H1 (cell line): ENCODE measurements at regions not wholly inside any gene's neighbourhood (a gene's known extent, or its start where the extent isn't known, plus 50 kb on each side); places are given as distances from the start of the nearest gene placed in this dataset.

Source experiments
- CTCF ChIA-PET: fragments of 300-600 bp; sonication (Branson Sonifier 250); formaldehyde crosslinking; loops from one replicate; lab custom pipeline; 2021; ENCODE audit not compliant: partially characterized antibody; lab: Charles Lee
- POLR2A ChIA-PET: fragments of 300-600 bp; sonication (Branson Sonifier 250); formaldehyde crosslinking; loops from one replicate; lab custom pipeline; 2021; ENCODE audit warnings: inconsistent platforms; ENCODE audit not compliant: partially characterized antibody; lab: Charles Lee
- DNase-seq, 2 experiments: peaks; one replicate each; pipeline versions ENCODE4 v3.0.0 to v3.0.0-alpha.2; 2010 to 2022; ENCODE audit warnings: low spot score in 2 of 2, low read depth in 1 of 2, mixed read lengths in 1 of 2
- FAIRE-seq: peaks from 2 replicates; lab custom pipeline; 2011; peaks lifted over from hg19 to GRCh38; lab: Jason Lieb, UNC
- H2AFZ ChIP-seq: 2 replicates; pipeline ENCODE4 v1.8.1; 2012; ENCODE audit warnings: low read length, inconsistent platforms
- H2AK5ac ChIP-seq: 2 replicates; pipeline ENCODE4 v1.6.1; 2013; ENCODE audit warnings: low read depth, low read length
- H2BK120ac ChIP-seq: replicated peaks from 2 replicates; pipeline ENCODE3; 2013; ENCODE audit warnings: low read depth, low read length, inconsistent platforms
- H2BK12ac ChIP-seq: 2 replicates; pipeline ENCODE4 v1.6.1; 2013; ENCODE audit warnings: low read depth, low read length
- H2BK15ac ChIP-seq: 2 replicates; pipeline ENCODE4 v1.6.1; 2013; ENCODE audit warnings: low read length
- H2BK20ac ChIP-seq: 2 replicates; pipeline ENCODE4 v1.6.1; 2013; ENCODE audit warnings: low read length
- H2BK5ac ChIP-seq: 2 replicates; pipeline ENCODE4 v1.6.1; 2013; ENCODE audit warnings: low read depth, low read length
- H3K14ac ChIP-seq: 2 replicates; pipeline ENCODE4 v1.6.1; 2013; ENCODE audit warnings: inconsistent platforms; ENCODE audit not compliant: insufficient read length
- H3K18ac ChIP-seq: 2 replicates; pipeline ENCODE4 v1.6.1; 2013; ENCODE audit warnings: low read length; ENCODE audit errors: extremely low read depth
- H3K23ac ChIP-seq: 2 replicates; pipeline ENCODE4 v1.6.1; 2013; ENCODE audit warnings: inconsistent platforms; ENCODE audit not compliant: insufficient read length
- H3K23me2 ChIP-seq: 2 replicates; pipeline ENCODE4 v1.6.1; 2013; ENCODE audit warnings: low read depth, low read length
- H3K27ac ChIP-seq: 2 replicates; pipeline ENCODE4 v1.6.1; 2011; ENCODE audit warnings: low read depth, low read length, inconsistent platforms
- H3K27me3 ChIP-seq, 4 experiments: replicated peaks in 1 of 4; 1 replicate in 1 of 4; 2 replicates in 3 of 4; pipeline versions ENCODE4 v1.6.1 to v1.8.1; 2011 to 2013; ENCODE audit warnings: low read length in 3 of 4, mild to moderate bottlenecking in 3 of 4, inconsistent platforms in 2 of 4, mixed read lengths in 2 of 4, moderate library complexity in 1 of 4; ENCODE audit not compliant: control insufficient read depth in 3 of 4, insufficient read depth in 3 of 4; ENCODE audit errors: extremely low read depth in 1 of 4
- H3K36me3 ChIP-seq, 4 experiments: 2 replicates each; pipeline versions ENCODE4 v1.6.1 to v1.8.1; 2011 to 2013; ENCODE audit warnings: mild to moderate bottlenecking in 4 of 4, low read length in 3 of 4, moderate library complexity in 2 of 4, control low read depth in 1 of 4, inconsistent platforms in 1 of 4; ENCODE audit not compliant: insufficient read depth in 4 of 4, control insufficient read depth in 2 of 4
- H3K4ac ChIP-seq: replicated peaks from 2 replicates; pipeline ENCODE3; 2013; ENCODE audit warnings: low read length, low read depth, mixed read lengths, inconsistent platforms; ENCODE audit not compliant: insufficient read length
- H3K4me1 ChIP-seq, 4 experiments: replicated peaks in 1 of 4; 1 replicate in 1 of 4; 2 replicates in 3 of 4; pipeline versions ENCODE4 v1.6.1 to v1.8.1; 2011 to 2013; ENCODE audit warnings: low read length in 3 of 4, inconsistent platforms in 2 of 4, mixed read lengths in 1 of 4; ENCODE audit not compliant: insufficient read depth in 4 of 4, control insufficient read depth in 3 of 4
- H3K4me2 ChIP-seq, 2 experiments: 2 replicates each; pipeline versions ENCODE4 v1.6.1 to v1.8.1; 2011 to 2013; ENCODE audit warnings: low read depth in 2 of 2, low read length in 2 of 2, control low read depth in 1 of 2, inconsistent platforms in 1 of 2, mild to moderate bottlenecking in 1 of 2; ENCODE audit not compliant: insufficient read depth in 1 of 2
- H3K4me3 ChIP-seq, 4 experiments: fragments of 200-600, 300-600 bp in 1 of 4; sonication (generic), shearing (Covaris generic), sonication (Bioruptor Twin) in 1 of 4; 2 replicates each; pipeline versions ENCODE4 v1.5.1 to v1.8.1; 2011 to 2016; ENCODE audit warnings: low read length in 4 of 4, low read depth in 3 of 4, control low read depth in 2 of 4, inconsistent platforms in 2 of 4, mild to moderate bottlenecking in 2 of 4, mixed read lengths in 1 of 4, moderate library complexity in 1 of 4; ENCODE audit not compliant: insufficient read depth in 2 of 4; ENCODE audit errors: extremely low read depth in 1 of 4
- H3K56ac ChIP-seq: replicated peaks from 2 replicates; pipeline ENCODE3; 2013; ENCODE audit warnings: low read depth, mild to moderate bottlenecking, mixed read lengths, low read length, inconsistent platforms; ENCODE audit not compliant: insufficient read length
- H3K79me1 ChIP-seq: 2 replicates; pipeline ENCODE4 v1.6.1; 2013; ENCODE audit warnings: low read depth, low read length, control low read depth
- H3K79me2 ChIP-seq, 2 experiments: 2 replicates each; pipeline versions ENCODE4 v1.6.1 to v1.8.1; 2012 to 2013; ENCODE audit warnings: low read length in 2 of 2, mild to moderate bottlenecking in 2 of 2, inconsistent platforms in 1 of 2; ENCODE audit not compliant: insufficient read depth in 2 of 2, control insufficient read depth in 1 of 2
- H3K9ac ChIP-seq, 4 experiments: replicated peaks in 1 of 4; 1 replicate in 1 of 4; 2 replicates in 3 of 4; pipeline versions ENCODE4 v1.6.1 to v1.8.1; 2011 to 2013; ENCODE audit warnings: low read depth in 3 of 4, low read length in 3 of 4, control low read depth in 2 of 4, mild to moderate bottlenecking in 2 of 4, moderate library complexity in 2 of 4, inconsistent platforms in 1 of 4; ENCODE audit errors: extremely low read depth in 1 of 4
- H3K9me3 ChIP-seq, 2 experiments: 2 replicates each; pipeline versions ENCODE4 v1.6.1 to v1.8.1; 2012 to 2013; ENCODE audit warnings: mild to moderate bottlenecking in 2 of 2, moderate library complexity in 2 of 2, control low read depth in 1 of 2, inconsistent platforms in 1 of 2, low read depth in 1 of 2, low read length in 1 of 2, mixed read lengths in 1 of 2; ENCODE audit not compliant: insufficient read depth in 2 of 2
- H4K20me1 ChIP-seq, 2 experiments: replicated peaks in 1 of 2; 2 replicates each; pipeline versions ENCODE3 to v1.8.1; 2011 to 2013; ENCODE audit warnings: inconsistent platforms in 2 of 2, low read length in 2 of 2, mild to moderate bottlenecking in 1 of 2; ENCODE audit not compliant: insufficient read depth in 2 of 2, control insufficient read depth in 1 of 2
- H4K5ac ChIP-seq: 2 replicates; pipeline ENCODE4 v1.6.1; 2013; ENCODE audit warnings: low read length, low read depth, mixed read lengths, inconsistent platforms; ENCODE audit not compliant: insufficient read length
- H4K8ac ChIP-seq: 2 replicates; pipeline ENCODE4 v1.8.0; 2013; ENCODE audit warnings: mild to moderate bottlenecking, moderate library complexity, low read length, inconsistent platforms; ENCODE audit not compliant: insufficient read depth; ENCODE audit errors: extremely low read depth
- H4K91ac ChIP-seq: replicated peaks from 2 replicates; pipeline ENCODE3; 2013; ENCODE audit warnings: low read length, mixed read lengths, inconsistent platforms; ENCODE audit not compliant: insufficient read length
- ASH2L ChIP-seq: fragments of 200-600, 300-600 bp; sonication (generic); IDR thresholded peaks from one replicate; pipeline ENCODE4 v1.7.1; 2017; ENCODE audit warnings: low read length
- CEBPB ChIP-seq: IDR thresholded peaks from 2 replicates; pipeline ENCODE4 v1.6.1; 2012; ENCODE audit warnings: low read depth, low read length
- CREB1 ChIP-seq: IDR thresholded peaks from 2 replicates; pipeline ENCODE4 v1.6.1; 2012; ENCODE audit warnings: inconsistent platforms
- E2F6 ChIP-seq: IDR thresholded peaks from 2 replicates; pipeline ENCODE4 v1.6.1; 2012; ENCODE audit warnings: inconsistent platforms
- EP300 ChIP-seq, 2 experiments: IDR thresholded peaks; 1 replicate in 1 of 2; 2 replicates in 1 of 2; pipeline ENCODE4 v1.6.1; 2011 to 2012; ENCODE audit warnings: low read depth in 2 of 2, low read length in 2 of 2, mild to moderate bottlenecking in 2 of 2, borderline replicate concordance in 1 of 2, inconsistent platforms in 1 of 2, moderate library complexity in 1 of 2
- JUND ChIP-seq: IDR thresholded peaks from 2 replicates; pipeline ENCODE4 v1.6.1; 2011; ENCODE audit warnings: mild to moderate bottlenecking, improper control_type of control experiment, low read length
- MAX ChIP-seq: IDR thresholded peaks from 2 replicates; pipeline ENCODE4 v1.6.1; 2012; ENCODE audit warnings: inconsistent platforms
- NRF1 ChIP-seq: IDR thresholded peaks from 2 replicates; pipeline ENCODE4 v1.6.1; 2011; ENCODE audit warnings: mild to moderate bottlenecking, low read depth, low read length, improper control_type of control experiment
- SIN3A ChIP-seq, 2 experiments: IDR thresholded peaks in 1 of 2; conservative IDR thresholded peaks in 1 of 2; 2 replicates each; pipeline ENCODE4 v1.6.1; 2011 to 2012; ENCODE audit warnings: low read length in 2 of 2, improper control_type of control experiment in 1 of 2, low read depth in 1 of 2, mild to moderate bottlenecking in 1 of 2
- SP4 ChIP-seq: IDR thresholded peaks from 2 replicates; pipeline ENCODE4 v1.6.1; 2012; ENCODE audit warnings: low read length, inconsistent platforms
- whole genome bisulfite sequencing, 2 experiments: shearing (Covaris generic) in 1 of 2; methylation state at CpG; one replicate each; pipeline versions ENCODE4 v1.1.6 to v1.1.7; 2013 to 2015; ENCODE audit warnings: low lambda C conversion rate in 2 of 2, mixed read lengths in 2 of 2, inconsistent platforms in 1 of 2, low coverage in 1 of 2, missing lambda C conversion rate in 1 of 2; ENCODE audit not compliant: insufficient replicate concordance in 2 of 2, insufficient coverage in 1 of 2, insufficient read length in 1 of 2; ENCODE audit errors: extremely low coverage in 1 of 2, missing lambda C conversion rate in 1 of 2; 5-methylcytosine and 5-hydroxymethylcytosine counted together

GRCh38 chr15:91664224-91664836 lies 189.2 kb upstream of the SLCO3A1 start:
- no peak overlapping the region for H2BK12ac ChIP-seq
- H3K23me2 ChIP-seq = no peaks in the 10 kb centered on the region
- no peak overlapping the region for H3K4me2 ChIP-seq
- 91% methylated on average over 6 of the region's 6 CpGs; no CpG with 5 or more reads in 1 of the 2 experiments for WGBS, 2 experiments
- H2BK20ac ChIP-seq = no peak overlapping the region
- H3K79me1 ChIP-seq = no peaks in the 10 kb centered on the region
- no peak overlapping the region for H3K9ac ChIP-seq
- no peak overlapping the region for H2BK120ac ChIP-seq
- no peak overlapping the region for H2AFZ ChIP-seq
- no peak for FAIRE-seq
- POLR2A ChIA-PET = no interaction called here
- CTCF ChIA-PET = no interaction called here
- no peak overlapping the region for H4K5ac ChIP-seq
- H2AK5ac ChIP-seq = no peak overlapping the region
- no peaks in the 10 kb centered on the region for H3K4me1 ChIP-seq
- no peak overlapping the region for H3K23ac ChIP-seq
- H4K91ac ChIP-seq = no peak overlapping the region
- H2BK5ac ChIP-seq = no peak overlapping the region
- H3K56ac ChIP-seq = no peak overlapping the region
- no peak overlapping the region for H2BK15ac ChIP-seq
- H3K9me3 ChIP-seq = no peaks in the 10 kb centered on the region
- no peak overlapping the region for H3K4me3 ChIP-seq
- H3K27me3 ChIP-seq = no peaks in the 10 kb centered on the region
- no peak overlapping the region for H3K18ac ChIP-seq
- H3K79me2 ChIP-seq = no peaks in the 10 kb centered on the region
- no peak overlapping the region for H3K14ac ChIP-seq
- DNase-seq = no peak
- no peak overlapping the region for H3K4ac ChIP-seq
- no peak overlapping the region for H4K8ac ChIP-seq
- no peaks in the 10 kb centered on the region for H4K20me1 ChIP-seq
- H3K36me3 ChIP-seq = no peaks in the 10 kb centered on the region
- TF ChIP-seq SP4 (no peak), ASH2L (no peak), SIN3A (conservative IDR thresholded peaks at IDR 0.05 in 1 of 2, IDR thresholded peaks at IDR 0.05 in 1 of 2; ENCODE audit: low read depth in 1 of 2, low read length in 2 of 2) (no peak), MAX (no peak), CEBPB (no peak), E2F6 (no peak), EP300 (IDR thresholded peaks at IDR 0.05; ENCODE audit: borderline replicate concordance in 1 of 2, low read depth in 2 of 2, low read length in 2 of 2) (no peak), CREB1 (no peak), JUND (no peak), NRF1 (no peak)
- H3K27ac ChIP-seq = no peak overlapping the region
